ENCODE measurements at regions not wholly inside any gene's neighbourhood (a gene's known extent, or its start where the extent isn't known, plus 50 kb on each side); places are given as distances from the start of the nearest gene placed in this dataset.

- H3K9me3 ChIP-seq = no peaks in the 10 kb centered on the region
- DNase-seq (no peak), ATAC-seq (no peak)
- H3K4me3 ChIP-seq = no peak overlapping the region
- H3K4me1 ChIP-seq = no peaks in the 10 kb centered on the region
- peaks cover 0 to 12% (median 0%) of the 10 kb centered on the region in 3 donors for H3K27me3 ChIP-seq (ENCODE audit: insufficient read depth in 3 of 3, low read length in 2 of 3)
- no peak for TF ChIP-seq CTCF (IDR thresholded peaks at IDR 0.05)
- intact Hi-C loops (cut with DNase I) = no loop called here
- no peak overlapping the region for H3K27ac ChIP-seq
- H3K36me3 ChIP-seq (ENCODE audit: insufficient read depth in 1 of 2, low read depth in 1 of 2) = no peaks in the 10 kb centered on the region
Observed at GRCh38 chr1:21379571-21379970, 60.4 kb upstream of the NBPF3 start.

GRCh38 chr1:21378705-21379494, 61.0 kb upstream of the NBPF3 start:
- H3K27me3 ChIP-seq (ENCODE audit: insufficient read depth in 3 of 3, low read length in 2 of 3) = peaks cover 0 to 12% (median 0%) of the 10 kb centered on the region in 3 donors

DNA sequence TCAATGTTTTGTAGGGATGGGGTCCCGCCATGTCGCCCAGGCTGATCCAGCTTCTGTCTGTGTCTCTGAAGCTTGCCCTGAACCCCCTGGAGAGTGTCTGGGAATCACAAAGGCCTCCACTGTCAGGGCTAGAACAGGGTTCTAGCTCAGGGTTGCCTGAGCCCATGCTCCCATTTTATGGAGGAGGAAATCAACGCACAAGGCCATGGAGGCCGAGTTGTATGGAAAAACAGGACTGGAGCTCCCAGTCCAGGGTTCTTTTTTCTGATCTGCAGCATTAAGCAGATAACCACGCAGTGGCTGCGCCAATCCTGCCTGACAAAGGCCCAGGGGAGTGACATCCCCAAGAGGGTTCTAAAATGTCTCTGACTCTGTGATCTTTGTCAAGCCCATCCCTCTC, 67.6 kb upstream of the NBPF3 start:
- Histone ChIP-seq H3K4me1 (no peaks in the 10 kb centered on the region), H3K36me3 (ENCODE audit: insufficient read depth in 1 of 2, low read depth in 1 of 2) (no peaks in the 10 kb centered on the region), H3K4me3 (no peak overlapping the region), H3K27me3 (ENCODE audit: insufficient read depth in 3 of 3, low read length in 2 of 3) (no peaks in the 10 kb centered on the region), H3K27ac (no peak overlapping the region), H3K9me3 (no peaks in the 10 kb centered on the region)
- intact Hi-C loops (cut with DNase I) = loop anchor here in 1 of 2 donors (5.0 kb wide), 1 partner anchor 285 kb away; no protein-coding TSS in a partner anchor
- no peak for TF ChIP-seq CTCF (IDR thresholded peaks at IDR 0.05)
- DNase-seq (no peak), ATAC-seq (no peak)
- 84 to 88% (median 86%) methylated on average over 6 of the region's 6 CpGs for WGBS, 3 donors

More at GRCh38 chr1:21378705-21379494, 61.0 kb upstream of the NBPF3 start:
- ATAC-seq (no peak), DNase-seq (no peak)
- WGBS, 3 donors = 84 to 89% (median 84%) methylated on average over 9 of the region's 9 CpGs
- intact Hi-C loops (cut with DNase I) = no loop called here
- TF ChIP-seq CTCF (IDR thresholded peaks at IDR 0.05) = no peak
- H3K36me3 ChIP-seq (ENCODE audit: insufficient read depth in 1 of 2, low read depth in 1 of 2) = no peaks in the 10 kb centered on the region
- no peaks in the 10 kb centered on the region for H3K4me1 ChIP-seq
- H3K27ac ChIP-seq = no peak overlapping the region
- H3K9me3 ChIP-seq = no peaks in the 10 kb centered on the region
- H3K4me3 ChIP-seq = no peak overlapping the region

- no peak overlapping the region for H3K4me3 ChIP-seq
- DNase-seq = no peak
- no peaks in the 10 kb centered on the region for H3K9me3 ChIP-seq
- no peak overlapping the region for H3K27ac ChIP-seq
- WGBS, 3 donors = 70 to 92% (median 79%) methylated on average over 4 of the region's 4 CpGs
- intact Hi-C loops (cut with DNase I) = loop anchor here (2.0 to 5.0 kb wide), 2 partner anchors 137 to 287 kb away; no protein-coding TSS in a partner anchor
- no peaks in the 10 kb centered on the region for H3K36me3 ChIP-seq (ENCODE audit: insufficient read depth in 1 of 2, low read depth in 1 of 2)
- ATAC-seq = no peak
- no peaks in the 10 kb centered on the region for H3K27me3 ChIP-seq (ENCODE audit: insufficient read depth in 3 of 3, low read length in 2 of 3)
- TF ChIP-seq CTCF (IDR thresholded peaks at IDR 0.05) = no peak
- no peaks in the 10 kb centered on the region for H3K4me1 ChIP-seq
Observed at GRCh38 chr1:21369905-21370304, 70.0 kb upstream of the NBPF3 start.

All from psoas muscle (tissue), 7 donors.